GM12878 (cell line): ENCODE measurements at regions not wholly inside any gene's neighbourhood (a gene's known extent, or its start where the extent isn't known, plus 50 kb on each side); places are given as distances from the start of the nearest gene placed in this dataset.
A peak's percentile ranks its signal among the peaks of the same experiment; 100 is the strongest.

Source experiments
- ATAC-seq: fragments of 200-7000 bp; cut with Tn5 transposase; 3 replicates; pipeline ENCODE4 v1.9.1; 2020; ENCODE audit warnings: mild to moderate bottlenecking, moderate library complexity
- BruUV-seq: library from RNA; stranded (reverse); fragments of 400-500 nt; replicated peaks from 2 replicates; lab custom pipeline; 2021; lab: Mats Ljungman, UMichigan
- CTCF ChIA-PET: fragments of 300-600 bp; sonication (Branson Sonifier 250); formaldehyde crosslinking; extraction: SDS; loops from one replicate; lab custom pipeline; 2021; ENCODE audit warnings: inconsistent platforms; lab: Yijun Ruan, JAX
- POLR2A ChIA-PET: fragments of 350-600 bp; formaldehyde crosslinking; extraction: SDS; loops from one replicate; lab custom pipeline; 2021; ENCODE audit warnings: inconsistent platforms; lab: Charles Lee
- RAD21 ChIA-PET: fragments of 300-600 bp; sonication (Branson Sonifier 250); formaldehyde crosslinking; loops from one replicate; lab custom pipeline; 2023; ENCODE audit warnings: antibody characterized with exemption; ENCODE audit not compliant: unreplicated experiment; lab: Charles Lee
- SMC1A ChIA-PET: fragments of 300-600 bp; sonication (Branson Sonifier 250); formaldehyde crosslinking; loops from one replicate; lab custom pipeline; 2023; ENCODE audit not compliant: unreplicated experiment, uncharacterized antibody; lab: Charles Lee
- DNase-seq: peaks from one replicate; pipeline ENCODE4 v3.0.0-alpha.2; 2011; ENCODE audit warnings: low read depth, low spot score
- FAIRE-seq: peaks from 3 replicates; lab custom pipeline; 2011; peaks lifted over from hg19 to GRCh38; lab: Jason Lieb, UNC
- H2AFZ ChIP-seq: 2 replicates; pipeline ENCODE4 v1.6.0; 2011; ENCODE audit warnings: low read depth, low read length, control low read depth; ENCODE audit not compliant: control insufficient read depth
- H3K27ac ChIP-seq: 2 replicates; pipeline ENCODE4 v1.5.1; 2011; ENCODE audit warnings: control low read depth; ENCODE audit not compliant: control insufficient read depth, insufficient read depth
- H3K27me3 ChIP-seq, 2 experiments: replicated peaks in 1 of 2; 2 replicates each; pipeline versions ENCODE4 v1.6.0 to v1.6.1; 2011; ENCODE audit warnings: low read length in 1 of 2; ENCODE audit not compliant: control insufficient read depth in 2 of 2, insufficient read depth in 2 of 2
- H3K36me3 ChIP-seq, 2 experiments: 2 replicates each; pipeline ENCODE4 v1.5.1; 2011; ENCODE audit warnings: low read length in 1 of 2; ENCODE audit not compliant: control insufficient read depth in 2 of 2, insufficient read depth in 2 of 2
- H3K4me1 ChIP-seq: 2 replicates; pipeline ENCODE4 v1.6.1; 2011; ENCODE audit warnings: mild to moderate bottlenecking, low read length, moderate library complexity, mixed read lengths; ENCODE audit not compliant: control insufficient read depth, insufficient read depth
- H3K4me2 ChIP-seq: 2 replicates; pipeline ENCODE4 v1.6.0; 2011; ENCODE audit warnings: control low read depth; ENCODE audit not compliant: control insufficient read depth, insufficient read depth
- H3K4me3 ChIP-seq: fragments of 200-600 bp; sonication (generic); 2 replicates; pipeline ENCODE4 v1.5.1; 2016
- H3K79me2 ChIP-seq: 2 replicates; pipeline ENCODE4 v1.6.0; 2011; ENCODE audit warnings: low read length; ENCODE audit not compliant: control insufficient read depth, insufficient read depth
- H3K9ac ChIP-seq: 2 replicates; pipeline ENCODE4 v1.8.0; 2011; ENCODE audit warnings: low read length, control low read depth, mixed read lengths; ENCODE audit not compliant: control insufficient read depth, insufficient read depth
- H3K9me3 ChIP-seq: replicated peaks from 3 replicates; pipeline ENCODE4 v1.5.1; 2011; ENCODE audit warnings: mild to moderate bottlenecking, low read length; ENCODE audit not compliant: control insufficient read depth, insufficient read depth
- H4K20me1 ChIP-seq: 2 replicates; pipeline ENCODE4 v1.6.0; 2011; ENCODE audit not compliant: control insufficient read depth, insufficient read depth
- CREM ChIP-seq: IDR thresholded peaks from 2 replicates; pipeline ENCODE4 v1.6.1; 2014; ENCODE audit warnings: antibody characterized with exemption, low read depth
- HCFC1 ChIP-seq: fragments of 150-350 bp; IDR thresholded peaks from 2 replicates; pipeline ENCODE4 v1.6.1; 2014; ENCODE audit warnings: low read length
- MXI1 ChIP-seq: fragments of 150-350 bp; IDR thresholded peaks from 2 replicates; pipeline ENCODE4 v1.6.1; 2011; ENCODE audit warnings: low read depth, mild to moderate bottlenecking, inconsistent platforms, low read length, improper control_type of control experiment
- NFYB ChIP-seq: IDR thresholded peaks from 2 replicates; pipeline ENCODE4 v1.6.1; 2011; ENCODE audit warnings: low read depth, mild to moderate bottlenecking, low read length, improper control_type of control experiment, moderate library complexity; ENCODE audit not compliant: insufficient read depth
- NR2F1 ChIP-seq: fragments of 450-650 bp; conservative IDR thresholded peaks from 2 replicates; pipeline ENCODE4 v1.6.1; 2017; ENCODE audit warnings: mild to moderate bottlenecking
- POU2F2 ChIP-seq: IDR thresholded peaks from 3 replicates; pipeline ENCODE4 v1.6.1; 2011; ENCODE audit warnings: low read depth, mild to moderate bottlenecking, low read length, borderline replicate concordance
- RAD21 ChIP-seq: IDR thresholded peaks from 2 replicates; pipeline ENCODE4 v1.6.1; 2011; ENCODE audit warnings: mild to moderate bottlenecking, low read depth, low read length, moderate library complexity; ENCODE audit not compliant: insufficient read depth
- SMC3 ChIP-seq: IDR thresholded peaks from 2 replicates; pipeline ENCODE4 v1.6.1; 2011; ENCODE audit warnings: low read length, improper control_type of control experiment, borderline replicate concordance
- YY1 ChIP-seq: IDR thresholded peaks from 2 replicates; pipeline ENCODE4 v1.6.1; 2011; ENCODE audit warnings: low read depth, mild to moderate bottlenecking, low read length
- WGBS: methylation state at CpG from one replicate; pipeline ENCODE4 v1.1.6; 2016; ENCODE audit warnings: low lambda C conversion rate; ENCODE audit not compliant: insufficient replicate concordance, insufficient coverage; ENCODE audit errors: missing lambda C conversion rate; 5-methylcytosine and 5-hydroxymethylcytosine counted together
- in situ Hi-C: fragments of 300-500 bp; cut with MboI; formaldehyde crosslinking; loops from 9 replicates; pipeline ENCODE4 v1.14.3; 2018; ENCODE audit warnings: mixed read lengths
- intact Hi-C: fragments of 100-400 bp; cut with micrococcal nuclease; formaldehyde crosslinking; loops from one replicate; pipeline ENCODE4 v1.14.2; 2022; ENCODE audit not compliant: unreplicated experiment
- TF ChIP-seq, protein P1 (sequence below): fragments of 450-650 bp; IDR thresholded peaks from 2 replicates; pipeline ENCODE4 v1.6.1; 2016; ENCODE audit warnings: mild to moderate bottlenecking
- TF ChIP-seq, protein P2 (sequence below): IDR thresholded peaks from 2 replicates; pipeline ENCODE4 v1.6.1; 2011; ENCODE audit warnings: low read depth, mild to moderate bottlenecking, low read length, moderate library complexity, borderline replicate concordance; ENCODE audit errors: extremely low read depth
- TF ChIP-seq, protein P3 (sequence below), 3 experiments: IDR thresholded peaks in 2 of 3; conservative IDR thresholded peaks in 1 of 3; 2 replicates each; pipeline ENCODE4 v1.5.1; 2011; ENCODE audit warnings: low read depth in 3 of 3, low read length in 3 of 3, mild to moderate bottlenecking in 3 of 3, control low read depth in 2 of 3, moderate library complexity in 2 of 3, inconsistent platforms in 1 of 3, mixed read lengths in 1 of 3; ENCODE audit not compliant: control insufficient read depth in 2 of 3, insufficient read depth in 1 of 3; ENCODE audit errors: extremely low read depth in 1 of 3
- TF ChIP-seq, protein P4 (sequence below): fragments of 450-650 bp; IDR thresholded peaks from 2 replicates; pipeline ENCODE4 v1.6.1; 2017; ENCODE audit warnings: mild to moderate bottlenecking

DNA sequence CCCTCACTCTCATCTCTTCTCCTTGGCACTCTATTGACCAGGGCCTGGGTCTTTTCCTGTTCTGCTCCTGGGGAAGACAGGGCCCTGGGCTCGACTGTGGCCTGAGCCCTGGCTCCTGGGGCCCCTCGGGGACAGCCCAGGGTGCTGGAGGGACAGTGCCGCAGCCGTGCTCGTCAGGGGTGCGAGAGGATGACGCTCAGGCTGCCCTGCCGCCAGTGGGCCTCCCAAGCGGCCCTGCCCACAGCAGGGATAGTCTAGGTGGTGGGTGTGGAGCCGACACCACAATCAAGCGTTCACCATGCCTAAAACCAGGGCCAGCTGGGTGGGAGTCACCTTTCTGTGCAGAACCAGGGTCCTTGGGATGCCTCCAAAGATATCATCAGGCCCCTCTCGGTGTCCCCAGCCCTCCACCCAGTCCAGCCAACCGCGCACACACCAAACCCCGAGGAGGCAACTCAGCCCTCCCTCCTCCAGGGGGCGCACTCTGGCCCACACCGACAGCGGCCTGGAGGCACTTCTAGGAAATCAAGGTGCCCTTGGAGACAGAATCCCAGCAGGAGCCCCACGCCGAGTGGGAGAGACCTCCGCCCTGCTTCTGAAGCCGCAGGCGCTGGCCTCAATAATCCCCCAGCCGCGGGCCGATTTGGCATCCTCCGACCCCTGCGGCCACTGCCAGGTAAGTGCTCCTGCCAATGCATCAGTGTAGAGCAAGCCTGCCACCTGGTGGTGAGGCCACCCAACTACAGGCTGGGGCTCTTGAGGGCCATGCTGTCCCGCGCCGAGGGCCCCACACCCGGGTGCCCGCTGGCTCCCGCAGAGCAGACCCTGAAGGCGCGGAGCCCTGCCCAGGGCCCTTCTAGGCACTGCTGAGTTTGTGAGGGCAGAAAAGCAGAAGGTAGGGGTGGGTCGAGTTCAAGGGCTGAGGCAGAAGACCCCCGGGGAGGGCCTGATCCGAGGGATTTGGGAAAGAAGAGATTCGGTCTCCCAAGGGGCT, 496.4 kb downstream of the BUD13 start:
- CTCF ChIA-PET = interaction anchor here (1.1 kb wide), 1 partner anchor 951 kb away, joined by 6 read pairs; no protein-coding TSS in a partner anchor
- WGBS = 30% methylated on average over 38 of the region's 40 CpGs
- TF ChIP-seq NFYB (no peak), POU2F2 (0 out of 3 replicates have a peak, but pooled peaks have one; percentile 31), CREM (no peak), YY1 (peak; percentile 44; the same call in 1 of the 2 replicates), MXI1 (no peak), NR2F1 (0 out of 2 replicates have a peak, but pooled peaks have one; percentile 20), SMC3 (peak; percentile 90), RAD21 (peak; percentile 92), HCFC1 (no peak)
- TF ChIP-seq, protein P1, sequence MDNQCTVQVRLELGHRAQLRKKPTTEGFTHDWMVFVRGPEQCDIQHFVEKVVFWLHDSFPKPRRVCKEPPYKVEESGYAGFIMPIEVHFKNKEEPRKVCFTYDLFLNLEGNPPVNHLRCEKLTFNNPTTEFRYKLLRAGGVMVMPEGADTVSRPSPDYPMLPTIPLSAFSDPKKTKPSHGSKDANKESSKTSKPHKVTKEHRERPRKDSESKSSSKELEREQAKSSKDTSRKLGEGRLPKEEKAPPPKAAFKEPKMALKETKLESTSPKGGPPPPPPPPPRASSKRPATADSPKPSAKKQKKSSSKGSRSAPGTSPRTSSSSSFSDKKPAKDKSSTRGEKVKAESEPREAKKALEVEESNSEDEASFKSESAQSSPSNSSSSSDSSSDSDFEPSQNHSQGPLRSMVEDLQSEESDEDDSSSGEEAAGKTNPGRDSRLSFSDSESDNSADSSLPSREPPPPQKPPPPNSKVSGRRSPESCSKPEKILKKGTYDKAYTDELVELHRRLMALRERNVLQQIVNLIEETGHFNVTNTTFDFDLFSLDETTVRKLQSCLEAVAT = no peak
- TF ChIP-seq, protein P2, sequence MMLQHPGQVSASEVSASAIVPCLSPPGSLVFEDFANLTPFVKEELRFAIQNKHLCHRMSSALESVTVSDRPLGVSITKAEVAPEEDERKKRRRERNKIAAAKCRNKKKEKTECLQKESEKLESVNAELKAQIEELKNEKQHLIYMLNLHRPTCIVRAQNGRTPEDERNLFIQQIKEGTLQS = no peak
- TF ChIP-seq, protein P3, sequence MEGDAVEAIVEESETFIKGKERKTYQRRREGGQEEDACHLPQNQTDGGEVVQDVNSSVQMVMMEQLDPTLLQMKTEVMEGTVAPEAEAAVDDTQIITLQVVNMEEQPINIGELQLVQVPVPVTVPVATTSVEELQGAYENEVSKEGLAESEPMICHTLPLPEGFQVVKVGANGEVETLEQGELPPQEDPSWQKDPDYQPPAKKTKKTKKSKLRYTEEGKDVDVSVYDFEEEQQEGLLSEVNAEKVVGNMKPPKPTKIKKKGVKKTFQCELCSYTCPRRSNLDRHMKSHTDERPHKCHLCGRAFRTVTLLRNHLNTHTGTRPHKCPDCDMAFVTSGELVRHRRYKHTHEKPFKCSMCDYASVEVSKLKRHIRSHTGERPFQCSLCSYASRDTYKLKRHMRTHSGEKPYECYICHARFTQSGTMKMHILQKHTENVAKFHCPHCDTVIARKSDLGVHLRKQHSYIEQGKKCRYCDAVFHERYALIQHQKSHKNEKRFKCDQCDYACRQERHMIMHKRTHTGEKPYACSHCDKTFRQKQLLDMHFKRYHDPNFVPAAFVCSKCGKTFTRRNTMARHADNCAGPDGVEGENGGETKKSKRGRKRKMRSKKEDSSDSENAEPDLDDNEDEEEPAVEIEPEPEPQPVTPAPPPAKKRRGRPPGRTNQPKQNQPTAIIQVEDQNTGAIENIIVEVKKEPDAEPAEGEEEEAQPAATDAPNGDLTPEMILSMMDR (IDR thresholded peaks at IDR 0.05 in 2 of 3, conservative IDR thresholded peaks at IDR 0.05 in 1 of 3; ENCODE audit: control insufficient read depth in 2 of 3, extremely low read depth in 1 of 3, insufficient read depth in 1 of 3, low read depth in 3 of 3, low read length in 3 of 3) = peak; percentile 67 to 90 (median 87)
- TF ChIP-seq, protein P4, sequence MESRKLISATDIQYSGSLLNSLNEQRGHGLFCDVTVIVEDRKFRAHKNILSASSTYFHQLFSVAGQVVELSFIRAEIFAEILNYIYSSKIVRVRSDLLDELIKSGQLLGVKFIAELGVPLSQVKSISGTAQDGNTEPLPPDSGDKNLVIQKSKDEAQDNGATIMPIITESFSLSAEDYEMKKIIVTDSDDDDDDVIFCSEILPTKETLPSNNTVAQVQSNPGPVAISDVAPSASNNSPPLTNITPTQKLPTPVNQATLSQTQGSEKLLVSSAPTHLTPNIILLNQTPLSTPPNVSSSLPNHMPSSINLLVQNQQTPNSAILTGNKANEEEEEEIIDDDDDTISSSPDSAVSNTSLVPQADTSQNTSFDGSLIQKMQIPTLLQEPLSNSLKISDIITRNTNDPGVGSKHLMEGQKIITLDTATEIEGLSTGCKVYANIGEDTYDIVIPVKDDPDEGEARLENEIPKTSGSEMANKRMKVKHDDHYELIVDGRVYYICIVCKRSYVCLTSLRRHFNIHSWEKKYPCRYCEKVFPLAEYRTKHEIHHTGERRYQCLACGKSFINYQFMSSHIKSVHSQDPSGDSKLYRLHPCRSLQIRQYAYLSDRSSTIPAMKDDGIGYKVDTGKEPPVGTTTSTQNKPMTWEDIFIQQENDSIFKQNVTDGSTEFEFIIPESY = peak; percentile 87

More for the DNA sequence above, 496.4 kb downstream of the BUD13 start:
- Histone ChIP-seq H3K27ac (no peak overlapping the region), H3K36me3 (no peaks in the 10 kb centered on the region), H3K9ac (no peak overlapping the region), H3K79me2 (no peaks in the 10 kb centered on the region), H2AFZ (no peak overlapping the region; the same call in 1 of the 2 replicates), H4K20me1 (no peaks in the 10 kb centered on the region), H3K4me1 (no peaks in the 10 kb centered on the region), H3K27me3 (no peaks in the 10 kb centered on the region; a peak in 1 of 4 replicates), H3K4me3 (no peak overlapping the region), H3K4me2 (no peak overlapping the region), H3K9me3 (no peaks in the 10 kb centered on the region)
- POLR2A ChIA-PET = no interaction called here
- SMC1A ChIA-PET = no interaction called here
- in situ Hi-C loops = loop anchor here (5.0 kb wide), 1 partner anchor 944 kb away; no protein-coding TSS in a partner anchor
- RAD21 ChIA-PET = no interaction called here
- intact Hi-C loops = loop anchor here (1.0 to 10.0 kb wide), 6 partner anchors 284 to 952 kb away; no protein-coding TSS in a partner anchor
- DNase-seq (no peak), ATAC-seq (peak; percentile 97), FAIRE-seq (peak; percentile 23)
- BruUV-seq = no TSS peak
